ENCODE measurements at regions not wholly inside any gene's neighbourhood (a gene's known extent, or its start where the extent isn't known, plus 50 kb on each side); places are given as distances from the start of the nearest gene placed in this dataset.

DNA sequence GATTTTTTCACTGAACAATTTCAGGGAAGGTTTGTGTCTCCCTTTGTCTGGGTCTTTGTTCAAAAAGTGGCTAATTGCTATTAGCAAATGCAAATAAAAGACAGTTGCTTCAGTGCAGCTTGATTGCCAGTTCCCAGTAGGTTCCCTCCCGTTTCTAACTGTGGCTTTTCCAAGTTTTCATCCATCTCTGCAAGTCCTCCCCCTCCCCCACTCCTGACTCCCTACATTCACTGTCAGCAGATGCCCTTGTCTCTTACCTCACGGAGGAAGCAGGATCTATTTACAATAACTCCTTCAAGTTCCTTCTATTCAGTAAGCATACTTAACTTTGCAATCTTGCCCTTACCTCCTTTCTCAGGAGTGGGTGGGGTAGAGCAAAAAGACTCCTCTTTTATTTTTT is 55.4 kb upstream of the SCEL start:
- DNase-seq: no peak

DNA sequence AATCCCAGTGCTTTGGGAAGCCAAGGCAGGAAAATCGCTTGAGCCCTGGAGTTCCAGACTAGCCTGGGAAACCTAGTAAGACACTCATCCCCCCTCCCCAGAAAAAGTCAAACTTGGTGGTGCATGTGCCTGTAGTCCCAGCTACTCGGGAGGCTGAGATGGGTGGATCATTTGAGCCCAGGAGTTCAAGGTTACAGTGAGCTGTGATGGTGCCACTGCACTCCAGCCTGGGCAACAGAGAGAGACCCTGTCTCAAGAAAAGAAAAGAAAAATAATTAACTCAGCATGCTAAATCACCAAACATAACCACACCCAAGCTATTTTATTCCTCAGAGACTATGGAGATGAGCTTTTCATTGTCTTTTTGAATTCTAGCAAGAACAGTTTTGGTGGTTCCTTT is 56.2 kb upstream of the SCEL start:
- DNase-seq: no peak

DNA sequence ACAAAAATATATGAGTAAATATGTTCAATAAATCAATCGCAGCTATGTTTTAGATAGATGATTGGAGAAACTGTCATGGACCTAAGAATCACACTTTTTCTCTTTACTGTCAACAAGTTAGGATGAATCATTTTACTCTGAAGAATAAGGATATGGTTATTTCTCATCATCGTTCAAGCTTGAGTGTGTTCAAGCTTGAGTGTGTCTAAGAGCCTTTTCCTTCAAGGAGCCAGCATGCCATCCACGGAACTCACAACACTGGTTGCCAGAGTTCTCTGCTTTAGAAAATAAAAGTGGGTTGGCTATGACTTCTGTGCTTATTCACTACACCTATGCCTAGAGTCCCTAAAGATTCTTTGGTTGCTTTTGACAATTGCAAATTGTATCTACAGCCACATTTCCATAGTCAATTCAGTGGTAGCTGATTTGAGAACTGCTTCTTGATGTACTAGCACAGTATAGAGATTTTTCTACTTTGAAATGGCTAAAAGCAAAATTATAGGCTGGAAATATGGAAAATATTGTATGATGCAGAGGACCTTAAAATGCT is 58.1 kb upstream of the SCEL start:
- DNase-seq: no peak

DNA sequence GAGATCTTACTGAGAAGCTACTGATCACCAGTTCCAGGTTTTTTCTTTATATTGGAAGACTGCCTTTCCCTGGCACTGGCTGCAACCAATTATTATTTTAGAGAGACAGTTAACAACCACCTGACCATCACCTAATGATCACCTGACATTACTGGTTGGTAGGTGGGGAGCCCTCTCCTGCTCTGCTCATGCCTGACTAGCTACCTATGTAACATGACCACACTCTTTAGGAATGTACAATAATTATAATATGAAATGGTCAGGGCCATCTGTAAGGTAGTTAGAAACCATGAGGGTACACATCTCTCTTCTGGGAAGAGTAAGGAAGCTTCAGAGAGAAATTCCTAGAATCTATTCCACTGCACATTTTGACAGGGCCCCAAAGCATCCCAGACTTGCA is 59.0 kb upstream of the SCEL start:
- no peak for DNase-seq

DNA sequence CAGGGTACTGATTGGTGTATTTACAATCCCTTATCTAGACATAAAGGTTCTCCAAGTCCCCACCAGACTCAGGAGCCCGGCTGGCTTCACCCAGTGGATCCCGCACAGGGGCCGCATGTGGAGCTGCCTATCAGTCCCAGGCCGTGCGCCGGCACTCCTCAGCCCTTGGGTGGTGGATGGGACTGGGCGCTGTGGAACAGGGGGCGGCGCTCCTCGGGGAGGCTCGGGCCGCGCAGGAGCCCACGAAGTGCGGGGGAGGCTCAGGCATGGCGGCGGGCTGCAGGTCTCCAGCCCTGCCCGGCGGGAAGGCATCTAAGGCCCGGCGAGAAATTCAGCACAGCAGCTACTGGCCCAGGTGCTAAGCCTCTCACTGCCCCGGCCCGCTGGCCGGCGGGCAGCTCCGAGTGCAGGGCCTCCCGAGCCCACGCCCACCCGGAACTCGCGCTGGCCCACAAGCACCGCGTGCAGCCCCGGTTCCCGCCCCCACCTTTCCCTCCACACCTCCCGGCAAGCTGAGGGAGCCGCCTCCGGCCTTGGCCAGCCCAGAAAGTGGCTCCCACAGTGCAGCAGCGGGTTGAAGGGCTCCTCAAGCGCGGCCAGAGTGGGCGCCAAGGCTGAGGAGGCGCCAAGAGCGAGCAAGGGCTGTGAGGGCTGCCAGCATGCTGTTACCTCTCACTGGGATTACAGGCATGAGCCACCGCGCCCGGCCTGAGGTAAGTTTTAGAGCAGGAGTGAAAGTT is 60.0 kb upstream of the SCEL start:
- no peak for DNase-seq

DNA sequence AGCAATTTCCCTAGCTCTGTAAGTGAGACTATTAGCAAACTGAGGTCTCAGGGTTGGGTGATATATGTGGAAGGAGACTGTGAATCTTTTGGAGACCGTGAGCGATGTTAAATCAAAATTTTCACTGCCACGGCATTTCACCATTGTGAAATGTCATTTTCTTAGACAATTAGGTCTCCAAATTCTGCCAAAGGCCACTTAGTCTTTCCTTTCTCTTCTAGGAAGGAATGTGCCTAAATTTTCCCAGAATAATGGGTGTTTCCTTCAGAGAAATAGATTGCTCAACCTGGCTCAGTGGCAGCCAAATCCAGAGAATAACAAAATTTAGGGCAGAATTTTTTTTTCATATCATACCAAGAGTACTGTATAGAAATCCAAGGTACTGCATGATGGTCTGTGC is 64.5 kb upstream of the SCEL start:
- no peak for DNase-seq

DNA sequence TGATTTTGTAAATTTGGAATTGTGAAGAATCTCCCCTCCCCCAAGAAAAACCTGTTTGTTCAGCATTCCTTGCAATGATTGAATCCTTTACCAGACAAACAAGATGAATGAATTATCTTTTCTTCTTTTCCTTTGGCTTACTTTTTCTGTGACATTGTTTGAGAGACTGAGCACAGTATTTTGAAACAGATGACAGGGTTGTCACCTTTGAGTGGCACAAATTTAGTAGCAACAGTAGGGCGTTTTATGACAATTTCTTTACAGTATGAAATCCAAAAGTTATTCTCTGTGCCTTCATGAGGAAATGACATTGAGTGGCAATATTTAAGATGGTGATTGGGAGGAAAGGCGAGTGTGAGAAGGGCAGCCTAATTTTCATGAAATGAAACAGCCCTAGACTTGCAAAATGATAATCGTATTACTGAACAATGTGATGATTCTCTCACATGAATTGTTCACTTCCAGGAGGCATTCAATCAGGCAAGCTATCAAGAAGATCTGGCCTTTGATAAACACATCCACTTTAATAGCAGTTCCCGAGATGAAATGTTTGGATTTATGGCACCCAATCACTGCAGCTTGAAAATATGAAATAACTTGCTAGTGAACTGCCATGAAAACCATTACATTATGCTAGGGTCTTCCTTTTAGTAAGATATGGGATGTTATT is 68.6 kb upstream of the SCEL start:
- no peak for DNase-seq

DNA sequence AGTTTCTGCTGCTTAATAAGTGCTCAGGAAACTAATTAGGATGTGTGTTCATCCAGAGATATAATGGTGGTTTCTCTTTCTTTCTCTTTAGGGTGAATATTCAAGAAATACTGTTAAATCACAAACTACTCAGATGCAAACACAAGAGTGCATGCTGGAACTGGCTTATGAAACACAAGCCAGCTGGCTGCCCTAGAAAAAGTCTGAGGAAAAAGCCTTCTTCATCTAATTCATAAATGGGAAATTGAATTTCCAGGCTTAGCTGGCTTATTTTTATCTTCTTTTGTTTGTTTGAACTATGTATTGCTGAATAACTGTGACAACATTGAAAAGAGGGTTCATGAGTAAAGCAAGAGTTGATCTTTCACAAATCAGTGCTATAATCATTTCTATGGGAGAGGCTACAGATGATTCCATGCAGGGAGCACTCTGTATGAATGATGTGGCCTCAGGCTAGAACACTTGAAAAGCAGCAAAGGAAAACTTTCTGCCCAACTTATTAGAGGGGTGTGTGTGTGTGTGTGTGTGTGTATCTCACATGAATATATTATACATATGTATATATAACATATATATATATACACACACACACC is 69.8 kb upstream of the SCEL start:
- no peak for DNase-seq

DNA sequence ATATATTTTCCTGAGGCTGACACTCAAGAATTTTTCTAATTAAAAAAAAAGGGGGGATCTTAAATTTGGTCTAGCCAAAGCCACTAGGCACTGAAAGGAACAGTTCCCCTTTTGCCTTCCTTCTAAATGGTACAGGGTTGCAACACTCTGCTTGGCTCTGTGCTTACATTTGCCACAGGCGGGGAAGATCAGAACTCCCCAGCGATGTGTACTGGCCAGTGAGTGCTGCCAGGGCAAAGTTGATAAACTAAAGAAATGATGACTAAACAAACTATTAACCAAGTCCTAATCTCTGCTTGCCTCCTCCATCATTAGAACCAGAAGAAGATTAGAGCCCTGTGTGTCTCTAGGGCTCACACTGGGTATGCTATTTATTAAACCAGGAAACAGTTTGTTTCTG is 75.3 kb upstream of the SCEL start:
- DNase-seq: no peak

DNA sequence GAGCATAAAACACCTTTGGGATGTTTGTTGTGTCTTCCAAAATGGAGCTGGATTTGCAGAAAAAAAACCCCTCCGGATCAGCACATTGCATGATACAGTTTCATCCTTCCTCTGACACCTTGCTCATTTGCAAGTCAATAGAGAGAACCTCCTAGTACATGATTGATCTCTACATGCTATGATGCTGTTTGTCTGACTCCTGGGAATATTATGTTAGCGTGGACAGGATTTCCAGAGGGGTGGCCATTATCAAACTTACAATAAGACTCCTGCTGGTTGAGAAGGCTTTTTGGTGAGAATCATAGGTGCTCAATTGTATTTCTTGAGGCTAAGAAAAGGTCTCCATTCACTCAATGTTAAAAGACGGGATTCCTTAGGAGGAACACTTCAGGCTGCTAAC is 75.9 kb upstream of the SCEL start:
- no peak for DNase-seq

DNA sequence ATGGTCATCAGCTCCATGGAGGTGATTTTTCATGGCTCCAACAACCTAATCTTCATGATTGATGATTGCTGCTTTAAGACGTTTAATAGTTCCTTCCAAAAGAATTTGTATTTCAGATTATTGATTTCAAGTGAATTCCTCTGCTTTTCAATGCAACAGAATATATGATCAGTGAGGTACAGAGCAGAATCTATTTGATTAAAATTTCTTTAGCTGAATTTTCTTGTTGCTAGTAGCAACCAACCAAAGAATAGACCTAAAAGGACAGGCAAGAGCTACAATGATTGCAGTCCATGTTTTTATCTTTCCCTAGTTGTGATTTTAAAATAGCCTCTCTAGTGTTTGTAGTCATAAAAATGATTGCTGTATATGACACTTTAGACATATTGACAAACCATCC is 76.8 kb upstream of the SCEL start:
- DNase-seq: no peak

DNA sequence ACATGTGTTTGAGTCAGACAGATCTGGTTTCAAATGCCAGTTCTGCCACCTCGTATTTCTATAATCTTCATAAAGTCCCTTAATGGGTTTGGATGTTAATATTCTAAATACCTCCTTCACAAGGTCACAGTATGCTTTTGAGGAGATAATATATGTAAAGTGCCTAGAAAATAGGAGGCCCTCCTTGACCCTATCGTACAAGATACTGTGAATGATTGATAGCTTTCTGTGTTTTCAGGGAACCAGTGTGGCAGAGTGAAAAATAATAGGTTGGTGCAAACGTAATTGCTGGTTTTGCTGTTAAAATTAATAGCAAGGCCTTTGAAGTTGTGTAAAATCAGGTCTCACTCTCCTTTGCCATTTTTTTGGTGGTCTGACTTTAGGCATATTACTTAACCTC is 77.5 kb upstream of the SCEL start:
- no peak for DNase-seq

DNA sequence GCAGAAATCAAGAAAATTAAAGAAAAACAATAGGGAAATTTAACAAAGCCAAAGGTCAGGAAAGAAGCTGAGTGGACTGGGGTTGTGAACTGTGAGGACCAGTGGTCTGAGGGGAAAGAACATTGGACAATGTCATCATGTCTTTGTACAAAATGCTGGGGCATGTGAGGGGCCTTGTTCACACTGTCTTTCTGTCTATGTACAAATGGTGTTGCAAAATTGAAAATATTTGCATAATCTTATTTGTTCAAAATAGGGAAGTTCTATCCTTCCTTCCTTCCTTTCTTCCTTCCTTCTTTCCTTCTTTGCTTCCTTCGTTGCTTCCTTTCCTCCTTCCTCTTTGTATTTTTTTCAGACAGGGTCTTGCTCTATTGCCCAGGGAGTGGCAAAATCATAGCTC is 79.2 kb upstream of the SCEL start:
- DNase-seq: no peak

DNA sequence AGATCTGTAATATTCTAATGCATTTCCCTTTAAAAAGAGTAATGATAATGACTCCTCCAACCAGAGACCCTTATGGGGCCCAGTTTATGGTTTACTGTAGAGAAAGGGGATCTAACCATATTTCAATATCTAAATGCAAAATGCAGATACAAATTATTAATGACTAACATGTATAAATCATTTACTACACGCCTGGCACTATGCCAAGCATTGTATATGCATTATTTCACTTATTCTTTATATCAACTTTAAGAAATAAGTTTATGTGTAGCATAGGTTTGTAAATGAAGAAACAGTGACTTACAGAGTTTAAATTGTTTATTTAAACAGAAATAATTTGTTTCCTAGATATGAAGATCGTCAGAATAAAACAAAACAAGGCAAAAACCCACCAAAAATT is 86.2 kb upstream of the SCEL start:
- DNase-seq: no peak

DNA sequence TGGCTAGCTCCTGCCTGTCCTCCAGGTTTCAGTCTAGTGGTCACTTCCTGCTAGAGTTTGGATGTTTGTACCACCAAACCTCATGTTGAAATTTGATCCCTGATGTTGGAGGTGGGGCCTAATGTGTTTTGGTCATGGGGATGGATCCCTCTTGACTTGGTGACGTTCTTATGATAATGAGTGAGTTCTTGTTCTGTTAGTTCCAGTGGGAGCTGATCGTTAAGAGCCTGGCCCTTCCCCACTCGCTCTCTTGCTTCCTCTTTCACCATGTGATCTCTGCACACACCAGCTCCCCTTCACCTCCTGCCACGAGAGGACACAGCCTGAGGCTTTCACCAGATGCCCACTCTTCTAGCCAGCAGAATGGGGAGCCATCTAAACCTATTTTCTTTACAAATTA is 86.8 kb upstream of the SCEL start:
- DNase-seq: no peak

DNA sequence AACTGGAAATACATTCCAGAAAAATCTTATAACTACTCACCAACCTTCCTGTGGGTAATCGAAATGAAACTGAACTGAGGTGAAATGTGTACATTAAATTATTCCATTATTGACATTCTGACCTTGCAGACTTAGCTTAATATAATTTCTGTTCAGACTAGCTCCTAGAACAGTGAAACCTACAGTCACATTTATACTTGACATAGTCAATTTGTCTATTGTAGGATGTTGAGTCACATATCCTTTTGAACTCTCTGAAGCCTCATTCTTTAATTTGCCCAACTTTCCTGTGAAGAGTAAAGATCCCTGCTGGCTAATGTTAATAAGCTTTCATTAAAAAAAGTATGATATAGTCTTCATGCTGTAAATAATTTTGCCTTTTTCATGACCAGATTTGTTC is 92.0 kb upstream of the SCEL start:
- no peak for DNase-seq

DNA sequence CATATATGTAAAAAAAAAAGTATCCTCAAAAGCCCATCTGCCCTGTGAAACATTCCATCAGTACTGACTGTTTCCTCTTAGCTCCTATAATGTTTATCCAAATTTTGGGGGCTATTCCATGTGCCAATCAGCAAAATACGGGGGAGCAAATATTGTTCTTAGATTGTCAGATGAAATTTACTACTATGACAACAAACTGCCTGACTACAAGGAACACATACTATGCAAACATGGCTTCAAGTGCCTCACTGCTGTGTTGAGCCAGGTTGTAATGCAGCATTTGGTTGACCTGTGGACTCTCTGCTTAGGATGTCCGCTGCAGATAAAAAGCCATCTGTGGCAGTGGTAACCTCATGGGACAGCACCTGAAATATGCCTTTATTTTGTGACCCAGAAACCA is 98.2 kb upstream of the SCEL start:
- no peak for DNase-seq

DNA sequence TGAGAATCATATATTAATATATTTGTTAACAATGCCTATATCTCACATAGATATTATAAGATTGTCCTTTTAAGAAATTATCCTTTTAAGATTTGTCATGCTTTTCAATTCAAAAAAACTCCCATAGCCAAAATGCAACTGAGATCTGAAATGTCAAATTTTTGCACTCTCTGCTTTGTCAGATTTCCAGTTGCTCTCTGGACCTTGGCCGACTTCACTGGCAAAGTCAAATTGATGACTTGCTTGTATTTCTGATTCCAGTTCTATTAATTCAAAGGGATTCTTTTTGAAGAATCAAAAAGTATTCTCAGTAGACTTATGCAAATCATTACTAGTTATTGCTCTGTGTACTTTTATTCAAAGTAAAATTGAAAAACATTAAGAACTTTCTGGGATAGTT is 101.2 kb upstream of the SCEL start:
- DNase-seq: no peak

DNA sequence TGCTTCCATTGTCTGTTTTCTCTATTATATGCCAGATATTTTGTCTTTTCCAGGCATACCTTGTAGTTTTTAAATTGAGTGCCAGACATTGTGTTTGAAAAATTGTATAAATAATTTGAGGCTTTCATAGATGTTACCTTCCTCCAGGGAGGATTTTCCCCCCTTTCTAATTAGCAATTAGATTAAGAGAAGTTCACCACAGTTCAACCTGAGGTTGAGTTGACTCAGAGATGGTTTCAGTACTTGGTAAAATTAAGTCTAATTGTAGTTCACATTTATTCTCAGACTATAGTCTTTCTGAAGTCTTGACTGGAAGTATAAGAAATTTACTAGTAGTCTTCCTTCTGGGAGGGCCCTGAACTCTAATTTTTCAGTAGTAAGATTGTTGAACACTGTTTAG is 104.1 kb upstream of the SCEL start:
- no peak for DNase-seq

DNA sequence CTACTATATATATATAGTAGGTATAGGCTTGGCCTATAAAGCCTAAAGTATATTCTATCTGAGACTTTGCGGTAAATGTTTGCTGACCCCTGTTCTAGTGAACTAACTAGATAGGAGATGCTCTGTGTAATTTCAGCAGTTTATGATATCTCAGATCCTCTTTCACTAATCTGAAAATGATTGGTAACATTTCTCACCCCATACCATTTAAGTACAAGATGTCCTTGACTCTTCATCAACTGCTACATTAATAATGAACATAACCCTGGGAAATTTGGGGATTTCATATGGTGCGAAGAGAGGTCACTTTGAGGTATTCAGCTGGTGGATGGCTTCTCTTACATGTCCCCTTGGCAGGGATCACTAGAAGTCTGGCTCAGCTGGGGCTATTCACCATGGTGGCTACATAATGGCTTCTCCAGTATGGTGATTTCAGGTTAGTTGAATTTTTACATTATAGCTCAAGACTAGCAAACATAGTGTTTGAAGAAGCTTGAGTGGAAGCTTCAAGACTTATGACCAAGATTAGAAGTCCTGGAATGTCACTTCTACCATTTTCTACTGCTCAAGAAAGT is 103.6 kb upstream of the MYCBP2 start:
- no peak for DNase-seq

DNA sequence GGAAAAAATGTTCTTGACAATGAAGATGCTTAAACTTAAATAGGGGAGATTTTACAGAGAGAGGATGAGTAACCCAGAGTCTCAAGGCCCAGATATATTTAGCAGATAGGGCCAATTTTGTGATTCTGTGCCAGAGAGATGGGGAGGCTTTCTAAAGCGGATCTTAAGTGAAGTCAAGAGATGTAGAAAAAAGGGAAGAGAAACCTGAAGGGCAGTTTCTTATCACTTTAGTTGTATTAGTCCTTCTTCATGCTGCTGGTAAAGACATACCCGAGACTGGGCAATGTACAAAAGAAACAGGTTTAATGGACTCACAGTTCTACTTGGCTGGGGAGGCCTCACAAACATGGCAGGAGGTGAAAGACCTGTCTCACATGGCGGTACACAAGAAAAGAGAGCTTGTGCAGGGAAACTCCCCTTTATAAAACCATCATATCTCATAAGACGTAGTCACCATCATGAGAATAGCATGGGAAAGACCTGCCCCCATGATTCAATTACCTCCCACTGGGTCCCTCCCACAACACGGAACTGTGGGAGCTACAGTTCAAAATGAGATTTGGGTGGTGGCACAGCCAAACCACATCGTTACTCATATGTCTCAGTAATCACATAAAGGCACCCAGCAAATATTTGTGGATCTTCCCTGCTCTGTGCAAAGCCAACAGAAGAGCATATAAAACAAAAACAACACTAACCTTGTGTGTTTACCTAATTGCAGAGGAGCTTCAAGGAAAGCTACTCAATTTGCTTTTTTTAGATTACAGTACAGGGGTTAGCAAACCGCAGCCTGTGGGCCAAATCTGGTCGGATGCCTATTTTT is 102.6 kb upstream of the MYCBP2 start:
- DNase-seq: peak; percentile 69

DNA sequence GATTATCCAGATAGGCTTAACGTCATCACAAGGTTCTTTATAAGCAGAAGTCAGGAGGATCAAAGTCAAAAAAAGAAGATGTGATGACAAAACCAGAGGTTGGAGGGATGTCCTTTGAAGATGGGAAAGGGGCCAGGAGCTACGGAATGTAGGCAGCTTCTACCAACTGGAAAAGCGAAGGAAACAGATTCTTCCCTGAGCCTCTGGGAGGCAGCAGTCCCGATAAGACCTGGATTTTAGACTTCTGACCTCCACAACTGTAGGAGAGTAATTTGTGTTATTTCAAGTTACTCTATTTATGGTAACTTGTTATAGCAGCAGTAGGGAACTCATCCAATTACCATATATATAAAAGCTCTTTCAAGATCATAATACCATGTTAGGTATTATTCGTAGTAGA is 98.8 kb upstream of the MYCBP2 start:
- DNase-seq: no peak

DNA sequence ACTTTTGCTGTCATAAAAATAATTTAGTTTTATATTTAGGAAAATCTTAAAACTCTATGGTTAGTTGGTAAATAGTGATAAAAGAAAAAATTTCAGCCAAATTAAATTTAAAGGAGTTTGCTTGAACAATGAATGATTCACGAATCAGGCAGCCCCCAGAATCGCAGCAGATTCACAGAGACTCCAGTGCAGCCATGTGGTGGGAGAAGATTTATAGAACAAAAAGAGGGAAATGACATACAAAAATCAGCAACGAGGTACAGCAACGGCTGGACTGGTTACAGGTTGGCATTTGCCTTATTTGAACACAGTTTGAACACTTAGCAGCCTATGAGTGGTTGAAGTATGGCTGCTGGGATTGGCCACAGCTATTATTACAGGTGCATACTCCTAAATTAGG is 96.4 kb upstream of the MYCBP2 start:
- DNase-seq: no peak
